Stimulated activated CD4-positive, alpha-beta T cell treated with anti-CD3 and anti-CD28 coated beads, Interleukin-12 subunit alpha, Interleukin-12 subunit beta, amount 100 ng/mL, for 48 hours (primary cell): ENCODE measurements at regions not wholly inside any gene's neighbourhood (a gene's known extent, or its start where the extent isn't known, plus 50 kb on each side); places are given as distances from the start of the nearest gene placed in this dataset.
"Not testable (repeated sequence)": the region's sequence is repeated elsewhere in the genome, so short reads cannot be mapped to it uniquely, and the experiment has no call there.

ENCODE experiments used
- DNase-seq, 3 donors: peaks; one replicate each; pipeline ENCODE4 v3.0.0-alpha.2; 2020; ENCODE audit warnings: low read depth in 2 of 3, low spot score in 1 of 3

DNA sequence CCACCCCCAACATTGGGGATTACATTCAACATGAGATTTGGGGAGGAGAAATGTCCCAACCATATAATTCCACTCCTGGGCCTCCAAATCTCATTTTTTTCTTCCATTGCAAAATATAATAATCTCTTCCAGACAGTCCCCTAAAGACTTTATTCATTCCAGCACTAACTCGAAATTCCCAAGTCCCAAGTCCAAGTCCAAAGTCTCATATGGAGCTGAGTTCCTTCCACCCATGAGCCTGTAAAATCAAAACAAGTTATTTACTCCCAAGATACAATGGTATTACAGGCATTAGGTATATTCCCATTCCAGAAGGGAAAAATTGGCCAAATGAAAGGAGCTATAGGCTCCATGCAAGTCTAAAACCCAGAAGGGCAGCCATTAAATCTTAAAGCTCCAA lies 56.7 kb downstream of the P2RY1 start:
- DNase-seq, result no peak

- no peak for DNase-seq
Observed at GRCh38 chr3:152892446-152892845, 57.5 kb downstream of the P2RY1 start.

DNA sequence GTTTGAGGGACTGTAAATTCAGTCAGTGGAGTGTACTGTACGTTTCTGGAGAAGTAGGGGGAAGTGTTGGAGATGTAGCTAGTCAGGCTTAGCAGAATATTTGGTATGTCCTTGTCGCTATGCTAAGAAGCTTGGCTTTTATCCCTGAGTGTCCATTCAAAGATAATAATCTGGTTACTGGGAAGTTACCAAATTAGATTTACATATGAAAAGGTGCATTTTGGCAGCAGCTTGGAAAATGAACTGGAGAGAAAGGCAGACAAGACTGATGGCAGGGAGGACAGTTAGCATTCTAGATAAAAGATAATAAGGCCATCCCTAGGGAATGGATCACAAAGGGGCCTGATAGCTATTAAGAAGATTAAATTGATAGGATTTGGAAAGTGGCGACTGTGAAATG lies 58.7 kb downstream of the P2RY1 start:
- no peak for DNase-seq

DNA sequence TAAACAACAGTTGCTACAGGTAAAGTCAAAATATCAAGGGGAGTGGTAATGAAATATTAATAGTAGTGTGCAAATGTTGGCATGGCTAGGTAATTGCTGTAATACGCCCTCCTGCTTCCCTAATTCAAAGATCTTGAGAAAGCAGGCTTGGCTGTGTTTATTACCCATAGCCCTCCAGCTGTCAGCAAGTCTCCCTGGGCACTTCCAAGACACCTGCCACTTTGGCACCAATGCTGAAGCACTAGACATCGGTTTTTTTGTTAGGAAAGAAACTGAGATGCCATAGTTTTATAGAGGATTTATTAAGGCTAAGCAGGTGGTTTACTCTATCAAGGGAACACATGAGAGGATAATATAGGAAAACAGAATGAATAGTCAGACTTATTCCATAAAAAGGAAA lies 64.4 kb downstream of the P2RY1 start:
- no peak for DNase-seq

DNA sequence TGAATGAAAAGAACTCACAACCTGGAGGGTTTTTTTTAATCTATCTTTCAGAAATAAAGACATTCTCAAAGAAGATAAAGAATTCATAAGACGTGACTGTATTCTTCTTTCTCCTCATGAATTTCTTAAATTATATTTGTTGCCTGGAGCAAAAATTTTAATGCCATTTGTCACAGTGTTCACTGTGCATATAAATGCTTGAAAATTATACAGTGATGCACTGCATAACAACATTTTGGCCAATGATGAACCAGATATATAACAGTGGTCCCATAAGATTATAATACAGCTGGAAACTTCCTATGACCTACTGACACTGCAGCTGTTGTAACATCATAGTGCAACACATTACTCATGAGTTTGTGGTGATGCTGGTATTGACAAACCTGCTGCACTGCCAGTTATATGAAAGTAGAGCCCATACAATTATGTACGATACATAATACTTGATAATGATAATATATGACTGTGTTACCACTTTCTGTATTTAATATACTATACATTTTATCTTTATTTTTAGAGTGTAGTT lies 67.3 kb downstream of the P2RY1 start:
- DNase-seq, result no peak

- DNase-seq, result no peak
Observed at GRCh38 chr3:152905631-152906030, 70.7 kb downstream of the P2RY1 start.

DNA sequence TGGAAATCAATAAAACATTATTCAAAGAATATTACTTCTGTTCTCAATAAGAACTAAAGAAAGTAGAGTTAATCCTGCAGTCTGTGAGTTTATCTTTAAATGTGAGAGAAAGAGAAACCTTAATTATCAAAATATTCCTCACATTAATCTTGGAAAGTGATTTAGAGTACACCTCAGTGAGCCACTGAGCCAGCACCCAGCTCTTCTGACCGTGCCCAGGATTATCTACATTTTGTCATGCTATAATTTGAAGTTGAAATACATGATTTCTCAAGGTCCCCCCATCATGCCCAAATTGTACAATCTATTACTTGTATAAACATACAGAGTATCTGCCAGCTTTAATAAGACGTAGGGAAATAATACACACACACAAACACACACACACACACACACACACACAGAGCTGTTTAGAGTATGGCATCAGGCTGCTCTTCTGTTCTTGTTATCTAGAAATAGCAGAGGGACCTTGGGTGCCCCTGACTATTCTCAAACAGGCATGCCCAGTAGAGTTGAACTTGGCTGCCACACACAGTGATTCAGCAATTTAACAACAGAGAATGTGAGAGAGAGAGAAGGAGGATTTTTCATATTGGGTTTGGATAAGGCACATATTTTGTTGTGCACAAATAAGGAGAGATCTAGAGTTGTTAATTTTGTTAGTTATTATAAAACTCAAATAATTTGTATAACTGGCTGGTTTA lies 74.4 kb downstream of the P2RY1 start:
- DNase-seq, result no peak

- DNase-seq, result no peak
Observed at GRCh38 chr3:152910211-152910610, 75.3 kb downstream of the P2RY1 start.

DNA sequence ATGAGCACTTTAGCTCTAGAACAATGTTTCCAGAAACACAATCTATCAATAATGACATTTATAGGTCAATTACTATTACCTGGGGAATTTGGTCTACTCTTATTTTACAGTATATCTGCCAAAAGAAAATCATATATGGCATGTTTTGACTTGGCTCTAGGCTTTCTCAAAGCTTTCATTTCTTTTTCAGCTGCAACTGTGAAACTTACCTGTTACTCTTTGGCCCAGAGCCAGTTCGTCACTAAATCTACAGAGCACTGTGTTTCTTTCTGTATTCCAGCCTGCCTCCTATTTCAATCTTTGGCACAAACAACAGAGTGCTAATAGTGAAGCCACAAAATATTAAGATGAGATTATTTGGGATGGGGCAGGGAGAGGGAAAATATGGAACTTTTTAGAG lies 76.0 kb downstream of the P2RY1 start:
- no peak for DNase-seq

GRCh38 chr3:152914743-152915142 lies 79.8 kb downstream of the P2RY1 start:
- not testable (repeated sequence) for DNase-seq

- DNase-seq, result no peak
Observed at GRCh38 chr3:152915695-152916094, 80.8 kb downstream of the P2RY1 start.

DNA sequence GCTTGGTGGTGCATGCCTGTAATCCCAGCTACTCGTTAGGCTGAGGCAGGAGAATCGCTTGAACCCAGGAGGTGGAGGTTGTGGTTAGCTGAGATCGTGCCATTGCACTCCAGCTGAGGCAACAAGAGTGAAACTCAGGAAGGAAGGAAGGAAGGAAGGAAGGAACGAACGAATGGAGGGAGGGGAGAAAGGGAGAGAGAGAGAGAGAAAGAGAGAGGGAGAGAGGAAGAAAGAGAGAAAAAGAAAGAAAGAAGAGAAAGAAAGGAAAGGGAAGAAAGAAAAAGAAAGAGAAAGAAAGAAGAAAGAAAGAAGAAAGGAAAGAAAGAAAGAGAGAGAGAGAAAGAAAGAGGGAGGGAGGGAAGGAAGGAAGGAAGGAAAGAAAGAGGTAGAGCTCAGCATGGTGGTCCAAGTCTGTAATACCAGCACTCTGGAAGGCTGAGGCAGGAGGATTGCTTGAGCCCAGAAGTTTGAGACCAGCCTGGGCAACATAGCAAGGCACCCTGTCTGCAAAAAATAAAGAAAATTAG lies 81.9 kb downstream of the P2RY1 start:
- DNase-seq, result no peak

DNA sequence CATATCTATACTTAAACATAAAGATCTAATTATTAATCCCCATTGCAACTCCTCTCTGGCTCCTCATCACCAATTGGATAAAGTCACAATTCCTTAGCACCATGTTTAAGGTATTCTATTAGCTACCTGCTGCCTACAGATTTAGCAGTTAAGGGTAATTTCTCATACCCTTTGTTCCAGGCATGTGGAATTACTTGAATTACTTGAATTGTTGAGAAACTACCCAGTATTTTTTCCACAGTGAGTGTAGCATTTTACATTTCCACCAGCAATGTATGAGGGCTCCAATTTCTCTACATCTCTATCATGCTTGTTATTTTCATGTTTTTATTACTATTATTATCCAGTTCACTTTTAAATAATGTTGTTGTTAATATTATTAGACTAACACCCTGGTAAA lies 86.4 kb downstream of the P2RY1 start:
- DNase-seq, result no peak

GRCh38 chr3:152922554-152922953 lies 87.6 kb downstream of the P2RY1 start:
- no peak for DNase-seq

GRCh38 chr3:152927131-152927530 lies 92.2 kb downstream of the P2RY1 start:
- DNase-seq, result no peak

DNA sequence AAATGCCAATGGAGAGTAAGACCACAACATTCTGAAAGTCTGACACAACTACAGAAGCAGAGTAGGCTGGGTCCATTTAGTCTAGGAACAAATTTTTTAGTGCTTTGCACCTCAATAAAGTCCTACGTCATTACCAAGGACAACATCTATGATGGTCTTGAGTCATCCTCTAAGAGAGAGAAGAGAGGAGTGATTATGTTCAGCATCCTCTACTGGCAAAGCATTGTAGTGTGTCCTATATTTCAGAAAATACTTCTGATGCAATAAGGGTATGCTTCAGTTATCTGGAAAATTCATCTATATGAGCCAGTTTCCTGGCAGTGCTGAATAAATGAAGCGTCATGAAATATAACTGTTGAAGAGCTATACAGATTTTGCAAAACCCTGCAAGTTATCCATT lies 95.6 kb downstream of the P2RY1 start:
- no peak for DNase-seq

DNA sequence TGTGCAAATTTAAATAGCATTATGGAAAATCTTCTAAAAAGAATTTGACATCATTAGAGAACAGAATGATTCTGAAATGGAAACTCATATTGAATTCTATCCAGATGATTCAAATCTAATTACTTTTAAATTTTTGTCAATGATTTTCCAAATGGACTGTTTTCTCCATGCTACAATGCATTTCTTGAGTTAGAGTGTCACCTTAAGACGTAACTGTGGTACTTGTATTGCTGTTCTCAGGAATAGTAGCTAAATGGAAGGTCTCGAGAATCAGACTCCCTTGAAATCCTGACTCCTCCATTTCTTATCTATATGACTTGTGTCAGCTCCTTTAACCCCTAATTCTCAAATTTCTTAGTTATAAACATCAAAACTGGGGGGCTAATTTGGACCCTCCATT lies 102.3 kb downstream of the P2RY1 start:
- DNase-seq, result no peak

- no peak for DNase-seq
Observed at GRCh38 chr3:152938974-152939636, 104.2 kb downstream of the P2RY1 start.

GRCh38 chr3:152941859-152942258 lies 106.9 kb downstream of the P2RY1 start:
- DNase-seq, result no peak

GRCh38 chr3:152942366-152942765 lies 107.4 kb downstream of the P2RY1 start:
- no peak for DNase-seq

- no peak for DNase-seq
Observed at GRCh38 chr3:152943645-152944044, 108.7 kb downstream of the P2RY1 start.

DNA sequence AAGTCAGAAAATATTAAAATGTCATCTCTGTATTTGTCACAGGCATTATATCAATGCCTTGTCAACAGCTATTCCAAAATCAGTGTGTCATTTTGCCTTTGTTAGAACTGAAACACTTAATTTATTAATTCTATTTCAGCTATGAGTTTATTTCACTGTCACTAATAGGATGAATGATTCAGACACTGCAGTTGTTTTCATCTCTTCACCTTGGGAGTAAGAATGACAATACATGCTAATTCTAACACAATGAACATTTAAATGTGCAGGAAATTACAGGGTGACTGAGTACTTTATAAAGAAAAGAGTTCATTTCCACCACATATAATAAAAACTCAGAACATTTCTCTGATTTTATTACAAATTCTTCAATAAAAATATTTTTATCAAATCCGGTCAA lies 109.7 kb downstream of the P2RY1 start:
- no peak for DNase-seq

DNA sequence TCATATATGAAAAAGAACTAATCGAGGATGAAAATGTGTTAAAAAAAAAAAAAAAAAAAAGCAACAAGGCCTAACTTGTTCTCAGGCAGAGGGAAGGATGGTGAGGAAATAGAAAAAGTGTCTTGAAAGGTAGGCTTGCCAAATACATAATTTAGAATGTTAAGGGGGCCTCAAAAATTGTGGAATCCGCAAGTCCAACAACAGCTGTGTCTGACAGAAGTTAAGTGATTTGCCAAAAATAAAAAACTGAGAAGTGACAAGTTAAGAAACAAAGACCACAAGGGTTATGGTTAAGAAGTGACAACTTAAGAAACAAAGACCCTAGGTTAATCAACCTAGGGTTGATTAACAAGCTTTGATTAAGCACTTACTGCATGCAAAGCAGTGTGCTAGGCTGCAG lies 110.6 kb downstream of the P2RY1 start:
- no peak for DNase-seq
